Right lobe of liver (tissue), 6 donors: ENCODE measurements at regions not wholly inside any gene's neighbourhood (a gene's known extent, or its start where the extent isn't known, plus 50 kb on each side); places are given as distances from the start of the nearest gene placed in this dataset.

Source experiments
- ATAC-seq, 4 donors: fragments of 200-7000 bp; cut with Tn5 transposase; one replicate each; pipeline ENCODE4 v1.9.1; 2020; ENCODE audit warnings: mild to moderate bottlenecking in 4 of 4, moderate library complexity in 4 of 4
- DNase-seq, 3 donors: peaks; one replicate each; pipeline ENCODE4 v3.0.0-alpha.2; 2020
- H3K27ac ChIP-seq, 3 donors: fragments of 200-600 bp; one replicate each; pipeline ENCODE4 v1.8.0; 2022
- H3K27me3 ChIP-seq, 2 donors: fragments of 200-600 bp; one replicate each; pipeline ENCODE4 v1.8.0; 2022
- H3K36me3 ChIP-seq, 4 donors: fragments of 200-600 bp; sonication (generic) in 1 of 4; one replicate each; pipeline versions ENCODE4 v1.5.1 to v1.8.0; 2017 to 2022; ENCODE audit warnings: control low read depth in 1 of 4
- H3K4me1 ChIP-seq, 4 donors: fragments of 200-600 bp; sonication (generic) in 1 of 4; one replicate each; pipeline versions ENCODE4 v1.5.1 to v1.8.0; 2017 to 2022; ENCODE audit warnings: control low read depth in 1 of 4
- H3K4me3 ChIP-seq, 3 donors: fragments of 200-600 bp; one replicate each; pipeline ENCODE4 v1.8.0; 2022
- H3K9me3 ChIP-seq, 4 donors: fragments of 200-600 bp; sonication (generic) in 1 of 4; one replicate each; pipeline versions ENCODE4 v1.5.1 to v1.8.0; 2017 to 2022; ENCODE audit warnings: control low read depth in 1 of 4
- POLR2A ChIP-seq: fragments of 450-650 bp; IDR thresholded peaks from one replicate; pipeline ENCODE4 v1.6.1; 2017; ENCODE audit warnings: antibody characterized with exemption, mild to moderate bottlenecking
- WGBS: methylation state at CpG from one replicate; pipeline ENCODE4 v1.1.6; 2018; ENCODE audit warnings: low coverage, low lambda C conversion rate; ENCODE audit not compliant: insufficient coverage; ENCODE audit errors: missing lambda C conversion rate; 5-methylcytosine and 5-hydroxymethylcytosine counted together
- intact Hi-C, 2 donors: fragments of 100-400 bp; cut with DNase I; formaldehyde crosslinking; loops; one replicate each; pipeline versions ENCODE4 v1.11.2 to v1.14.1; 2022
- TF ChIP-seq, protein P1 (sequence below), 4 donors: fragments of 200-600 bp in 3 of 4; fragments of 450-650 bp in 1 of 4; IDR thresholded peaks; one replicate each; pipeline versions ENCODE4 v1.5.1 to v1.8.0; 2016 to 2022; ENCODE audit warnings: antibody characterized with exemption in 4 of 4, mild to moderate bottlenecking in 2 of 4
- donor health status: DM: no; HTN: yes; CAD: no.
- donor health status: DM: no; HTN: no; CAD: no.
- donor health status: DM: no; HTN: no; CAD: no.
- donor health status: DM: no; HTN: yes; CAD: no.
- donor health status: DM: no; HTN: yes; CAD: no.

DNA sequence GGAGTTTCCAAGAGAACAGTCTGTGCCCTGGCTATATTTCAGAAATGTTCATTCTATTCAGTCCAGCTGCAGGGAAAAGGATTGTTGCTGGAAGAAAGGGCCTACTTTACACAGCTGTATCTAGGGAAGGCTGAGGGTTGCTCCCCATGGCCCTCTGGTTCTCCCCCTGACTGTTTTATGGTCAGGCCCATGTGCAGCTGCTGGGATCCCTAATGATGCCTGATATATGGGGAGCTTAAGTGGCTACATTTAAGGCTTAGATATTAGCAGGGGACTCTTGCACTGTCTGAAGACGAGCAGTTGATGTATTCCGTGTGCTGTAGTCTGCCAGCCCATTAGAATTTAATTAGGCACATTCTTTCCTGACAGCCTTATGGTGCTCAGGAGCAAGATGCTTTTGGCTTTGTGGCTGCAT is 72.0 kb downstream of the FAM43A start:
- no peaks in the 10 kb centered on the region for H3K9me3 ChIP-seq
- no peak overlapping the region for H3K27ac ChIP-seq
- DNase-seq (no peak), ATAC-seq (no peak)
- H3K27me3 ChIP-seq, result no peaks in the 10 kb centered on the region
- intact Hi-C loops, result no loop called here
- H3K36me3 ChIP-seq, result no peaks in the 10 kb centered on the region
- no peaks in the 10 kb centered on the region for H3K4me1 ChIP-seq
- TF ChIP-seq, protein P1, sequence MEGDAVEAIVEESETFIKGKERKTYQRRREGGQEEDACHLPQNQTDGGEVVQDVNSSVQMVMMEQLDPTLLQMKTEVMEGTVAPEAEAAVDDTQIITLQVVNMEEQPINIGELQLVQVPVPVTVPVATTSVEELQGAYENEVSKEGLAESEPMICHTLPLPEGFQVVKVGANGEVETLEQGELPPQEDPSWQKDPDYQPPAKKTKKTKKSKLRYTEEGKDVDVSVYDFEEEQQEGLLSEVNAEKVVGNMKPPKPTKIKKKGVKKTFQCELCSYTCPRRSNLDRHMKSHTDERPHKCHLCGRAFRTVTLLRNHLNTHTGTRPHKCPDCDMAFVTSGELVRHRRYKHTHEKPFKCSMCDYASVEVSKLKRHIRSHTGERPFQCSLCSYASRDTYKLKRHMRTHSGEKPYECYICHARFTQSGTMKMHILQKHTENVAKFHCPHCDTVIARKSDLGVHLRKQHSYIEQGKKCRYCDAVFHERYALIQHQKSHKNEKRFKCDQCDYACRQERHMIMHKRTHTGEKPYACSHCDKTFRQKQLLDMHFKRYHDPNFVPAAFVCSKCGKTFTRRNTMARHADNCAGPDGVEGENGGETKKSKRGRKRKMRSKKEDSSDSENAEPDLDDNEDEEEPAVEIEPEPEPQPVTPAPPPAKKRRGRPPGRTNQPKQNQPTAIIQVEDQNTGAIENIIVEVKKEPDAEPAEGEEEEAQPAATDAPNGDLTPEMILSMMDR (IDR thresholded peaks at IDR 0.05), result no peak
- TF ChIP-seq POLR2A, result no peak
- H3K4me3 ChIP-seq, result no peak overlapping the region
- WGBS, result no CpG with 5 or more reads among the region's 2 CpGs

DNA sequence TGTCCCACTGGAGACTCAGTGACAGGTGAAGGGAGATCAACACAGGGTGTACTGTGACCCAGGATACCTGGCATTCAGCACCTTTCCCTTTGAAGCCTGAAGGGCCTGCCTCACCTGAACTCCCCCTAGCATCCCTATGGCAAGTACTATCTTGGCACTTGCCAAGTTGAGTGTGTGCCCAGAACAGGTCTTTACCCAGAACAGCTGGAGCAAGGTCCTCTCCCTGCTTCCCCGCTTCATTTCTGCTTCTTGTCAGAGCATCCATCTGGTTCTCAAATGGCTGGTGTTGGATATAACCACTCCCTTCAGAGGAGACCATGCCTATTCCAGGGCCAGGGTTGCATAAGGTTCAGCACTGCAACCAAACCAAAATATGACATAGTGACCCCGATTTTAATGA is 73.0 kb downstream of the FAM43A start:
- TF ChIP-seq, protein P1 (IDR thresholded peaks at IDR 0.05), result no peak
- no peak for TF ChIP-seq POLR2A
- Histone ChIP-seq H3K4me3 (no peak overlapping the region), H3K27ac (no peak overlapping the region), H3K27me3 (no peaks in the 10 kb centered on the region), H3K36me3 (no peaks in the 10 kb centered on the region), H3K4me1 (no peaks in the 10 kb centered on the region), H3K9me3 (no peaks in the 10 kb centered on the region)
- ATAC-seq (no peak), DNase-seq (no peak)
- intact Hi-C loops, result no loop called here
- WGBS, result 63% methylated on average over 2 of the region's 2 CpGs

DNA sequence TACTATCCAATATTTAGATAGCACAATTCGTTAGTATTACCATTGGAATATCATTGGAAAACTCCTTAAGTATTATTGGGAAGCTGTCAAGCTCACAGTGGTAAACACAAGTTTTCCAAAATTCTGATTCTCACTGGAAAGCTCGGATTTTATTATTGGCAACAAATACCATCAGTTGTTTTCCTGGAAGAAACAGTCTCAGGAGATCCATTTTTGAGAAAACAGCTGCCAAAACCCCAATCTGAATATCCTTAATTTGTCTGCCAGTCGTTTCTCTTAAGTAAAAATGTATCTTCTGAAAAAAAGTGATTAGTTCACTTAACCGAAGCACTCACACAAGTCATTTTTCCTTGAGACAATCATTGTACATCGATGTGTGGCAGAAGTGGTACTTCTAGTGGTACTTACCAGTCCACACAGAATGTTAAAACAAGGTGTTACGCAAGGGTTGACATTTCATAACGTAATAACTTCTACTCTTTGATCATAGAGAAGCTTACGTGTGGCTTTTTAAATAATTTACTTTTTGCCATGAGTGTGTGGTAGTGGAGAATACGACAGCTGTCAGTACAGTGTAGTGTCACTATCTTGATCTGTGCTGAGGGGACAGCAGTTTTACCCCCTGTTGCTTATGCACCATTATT is 74.9 kb downstream of the FAM43A start:
- Histone ChIP-seq H3K4me3 (no peak overlapping the region), H3K4me1 (no peaks in the 10 kb centered on the region), H3K36me3 (no peaks in the 10 kb centered on the region), H3K9me3 (no peaks in the 10 kb centered on the region), H3K27ac (no peak overlapping the region), H3K27me3 (no peaks in the 10 kb centered on the region)
- TF ChIP-seq, protein P1 (IDR thresholded peaks at IDR 0.05), result no peak
- no peak for TF ChIP-seq POLR2A
- whole genome bisulfite sequencing, result 58% methylated on average over 9 of the region's 9 CpGs
- intact Hi-C loops, result no loop called here
- DNase-seq, result no peak
- no peak for ATAC-seq

DNA sequence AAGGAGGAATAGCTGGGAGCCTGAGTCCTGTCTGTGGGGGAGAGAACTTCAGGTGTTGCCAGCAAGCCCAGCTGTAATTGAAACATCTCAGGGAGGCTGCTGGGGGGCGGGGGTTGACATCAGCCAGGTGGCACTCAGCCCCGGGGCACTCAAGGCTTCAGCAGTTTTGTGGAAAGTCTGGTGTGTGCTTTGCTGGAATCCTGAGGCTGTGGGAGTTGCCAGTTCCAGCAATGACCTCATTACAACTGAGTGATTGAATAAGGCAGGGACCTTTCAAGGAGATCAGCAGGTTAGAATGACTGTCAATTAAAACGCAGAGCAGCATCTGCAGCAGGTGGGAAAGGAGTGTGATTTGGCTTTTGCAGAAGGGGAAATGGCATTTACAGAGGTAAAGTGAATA is 75.7 kb downstream of the FAM43A start:
- intact Hi-C loops, result no loop called here
- Histone ChIP-seq H3K4me3 (no peak overlapping the region), H3K4me1 (no peaks in the 10 kb centered on the region), H3K36me3 (no peaks in the 10 kb centered on the region), H3K9me3 (no peaks in the 10 kb centered on the region), H3K27ac (no peak overlapping the region), H3K27me3 (no peaks in the 10 kb centered on the region)
- 65% methylated on average over 2 of the region's 3 CpGs for WGBS
- TF ChIP-seq POLR2A, result no peak
- TF ChIP-seq, protein P1 (IDR thresholded peaks at IDR 0.05), result no peak
- ATAC-seq (no peak), DNase-seq (no peak)

DNA sequence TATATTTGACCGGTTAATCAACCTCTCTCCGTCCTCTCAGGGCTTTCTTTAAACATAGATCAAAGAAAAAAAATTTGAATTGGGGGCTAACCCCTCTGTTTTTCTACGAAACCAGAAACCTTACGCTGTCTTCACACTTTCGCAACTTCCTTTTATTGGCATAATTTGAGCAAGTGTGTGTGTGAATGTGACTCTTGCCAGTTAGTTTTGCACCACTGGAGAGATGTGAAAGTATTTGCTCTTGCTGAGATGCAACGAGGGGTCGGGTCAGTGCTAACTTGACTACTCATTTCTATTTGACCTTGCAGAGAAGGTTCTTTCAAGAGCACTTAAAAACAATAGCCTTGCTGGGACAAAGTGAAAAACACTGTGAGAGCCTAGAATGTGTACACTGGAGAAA is 81.2 kb downstream of the FAM43A start:
- Histone ChIP-seq H3K4me3 (no peak overlapping the region), H3K9me3 (no peaks in the 10 kb centered on the region), H3K36me3 (no peaks in the 10 kb centered on the region), H3K27me3 (no peaks in the 10 kb centered on the region), H3K4me1 (peaks cover 0 to 6% (median 0%) of the 10 kb centered on the region in 4 donors), H3K27ac (no peak overlapping the region)
- ATAC-seq (no peak), DNase-seq (no peak)
- intact Hi-C loops, result no loop called here
- TF ChIP-seq, protein P1 (IDR thresholded peaks at IDR 0.05), result no peak
- no peak for TF ChIP-seq POLR2A
- 22% methylated on average over 7 of the region's 7 CpGs for WGBS
